ENCODE measurements at regions not wholly inside any gene's neighbourhood (a gene's known extent, or its start where the extent isn't known, plus 50 kb on each side); places are given as distances from the start of the nearest gene placed in this dataset.
"Not testable (repeated sequence)": the region's sequence is repeated elsewhere in the genome, so short reads cannot be mapped to it uniquely, and the experiment has no call there.

GRCh38 chr12:107144441-107144840, 51.1 kb upstream of the CRY1 start:
- DNase-seq (ENCODE audit: low spot score), result no peak

- DNase-seq (ENCODE audit: low spot score), result no peak
Observed at GRCh38 chr12:107144990-107145389, 51.6 kb upstream of the CRY1 start.

- DNase-seq (ENCODE audit: low spot score), result no peak
Observed at GRCh38 chr12:107145397-107145796, 52.0 kb upstream of the CRY1 start.

GRCh38 chr12:107148107-107148506, 54.8 kb upstream of the CRY1 start:
- no peak for DNase-seq (ENCODE audit: low spot score)

GRCh38 chr12:107152315-107152714, 59.0 kb upstream of the CRY1 start:
- DNase-seq (ENCODE audit: low spot score), result no peak

- no peak for DNase-seq (ENCODE audit: low spot score)
Observed at GRCh38 chr12:107159384-107159900, 66.1 kb upstream of the CRY1 start.

GRCh38 chr12:107163413-107163812, 70.1 kb upstream of the CRY1 start:
- DNase-seq (ENCODE audit: low spot score), result no peak

GRCh38 chr12:107164392-107164791, 71.0 kb upstream of the CRY1 start:
- DNase-seq (ENCODE audit: low spot score), result no peak

- no peak for DNase-seq (ENCODE audit: low spot score)
Observed at GRCh38 chr12:107165581-107165980, 72.2 kb upstream of the CRY1 start.

GRCh38 chr12:107167756-107168155, 74.4 kb upstream of the CRY1 start:
- DNase-seq (ENCODE audit: low spot score), result no peak

GRCh38 chr12:107169200-107169599, 75.9 kb upstream of the CRY1 start:
- DNase-seq (ENCODE audit: low spot score), result no peak

- no peak for DNase-seq (ENCODE audit: low spot score)
Observed at GRCh38 chr12:107178776-107179175, 85.4 kb upstream of the CRY1 start.

- no peak for DNase-seq (ENCODE audit: low spot score)
Observed at GRCh38 chr12:107179871-107180270, 86.5 kb upstream of the CRY1 start.

GRCh38 chr12:107180272-107180671, 86.9 kb upstream of the CRY1 start:
- DNase-seq (ENCODE audit: low spot score), result no peak

- no peak for DNase-seq (ENCODE audit: low spot score)
Observed at GRCh38 chr12:107184359-107184930, 91.1 kb upstream of the CRY1 start.

- DNase-seq (ENCODE audit: low spot score), result no peak
Observed at GRCh38 chr12:107196681-107197080, 103.3 kb upstream of the CRY1 start.

- no peak for DNase-seq (ENCODE audit: low spot score)
Observed at GRCh38 chr12:107200394-107200793, 107.0 kb upstream of the CRY1 start.

GRCh38 chr12:107207931-107208525, 114.7 kb upstream of the CRY1 start:
- DNase-seq (ENCODE audit: low spot score), result no peak

- DNase-seq (ENCODE audit: low spot score), result not testable (repeated sequence)
Observed at GRCh38 chr12:107209700-107210099, 116.4 kb upstream of the CRY1 start.

GRCh38 chr12:107214373-107214773, 121.0 kb upstream of the CRY1 start:
- not testable (repeated sequence) for DNase-seq (ENCODE audit: low spot score)

GRCh38 chr12:107216411-107216810, 123.1 kb upstream of the CRY1 start:
- DNase-seq (ENCODE audit: low spot score), result not testable (repeated sequence)

GRCh38 chr12:107219301-107219700, 126.0 kb upstream of the CRY1 start:
- DNase-seq (ENCODE audit: low spot score), result no peak

GRCh38 chr12:107221913-107222312, 128.6 kb upstream of the CRY1 start:
- no peak for DNase-seq (ENCODE audit: low spot score)

GRCh38 chr12:107223821-107224220, 130.5 kb upstream of the CRY1 start:
- no peak for DNase-seq (ENCODE audit: low spot score)

Measured in NAMALWA (cell line).